Fibroblast of the aortic adventitia (primary cell): ENCODE measurements at regions not wholly inside any gene's neighbourhood (a gene's known extent, or its start where the extent isn't known, plus 50 kb on each side); places are given as distances from the start of the nearest gene placed in this dataset.

Source experiments
- DNase-seq: peaks from one replicate; pipeline ENCODE4 v3.0.0-alpha.2; 2010; ENCODE audit warnings: low read depth
- H3K4me3 ChIP-seq: 2 replicates; pipeline ENCODE4 v1.5.1; 2011; ENCODE audit warnings: low read depth, mild to moderate bottlenecking, control low read depth, low read length, moderate library complexity
- TF ChIP-seq, protein P1 (sequence below): IDR thresholded peaks from 2 replicates; pipeline ENCODE4 v1.5.1; 2011; ENCODE audit warnings: mild to moderate bottlenecking, low read length, control low read depth, inconsistent platforms; ENCODE audit not compliant: insufficient read depth

DNA sequence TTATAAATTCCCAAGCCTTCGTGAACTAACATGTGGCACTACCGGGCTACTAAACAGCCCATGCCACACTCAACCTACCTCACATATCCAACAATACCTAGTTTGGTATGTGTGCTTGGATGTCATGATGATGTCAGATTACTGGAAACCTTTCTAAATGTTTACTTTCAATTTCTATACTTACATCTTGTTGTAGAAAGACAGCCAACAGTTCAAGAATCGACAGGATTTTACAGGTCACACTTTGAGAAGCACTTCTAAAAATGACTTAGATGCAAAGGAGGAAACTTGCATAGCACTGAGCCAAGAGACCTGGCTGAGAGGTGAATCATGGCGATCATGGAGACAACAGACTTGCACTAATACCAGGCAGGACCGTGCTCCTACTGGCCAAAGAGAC, 209.9 kb downstream of the COL4A1 start:
- TF ChIP-seq, protein P1, sequence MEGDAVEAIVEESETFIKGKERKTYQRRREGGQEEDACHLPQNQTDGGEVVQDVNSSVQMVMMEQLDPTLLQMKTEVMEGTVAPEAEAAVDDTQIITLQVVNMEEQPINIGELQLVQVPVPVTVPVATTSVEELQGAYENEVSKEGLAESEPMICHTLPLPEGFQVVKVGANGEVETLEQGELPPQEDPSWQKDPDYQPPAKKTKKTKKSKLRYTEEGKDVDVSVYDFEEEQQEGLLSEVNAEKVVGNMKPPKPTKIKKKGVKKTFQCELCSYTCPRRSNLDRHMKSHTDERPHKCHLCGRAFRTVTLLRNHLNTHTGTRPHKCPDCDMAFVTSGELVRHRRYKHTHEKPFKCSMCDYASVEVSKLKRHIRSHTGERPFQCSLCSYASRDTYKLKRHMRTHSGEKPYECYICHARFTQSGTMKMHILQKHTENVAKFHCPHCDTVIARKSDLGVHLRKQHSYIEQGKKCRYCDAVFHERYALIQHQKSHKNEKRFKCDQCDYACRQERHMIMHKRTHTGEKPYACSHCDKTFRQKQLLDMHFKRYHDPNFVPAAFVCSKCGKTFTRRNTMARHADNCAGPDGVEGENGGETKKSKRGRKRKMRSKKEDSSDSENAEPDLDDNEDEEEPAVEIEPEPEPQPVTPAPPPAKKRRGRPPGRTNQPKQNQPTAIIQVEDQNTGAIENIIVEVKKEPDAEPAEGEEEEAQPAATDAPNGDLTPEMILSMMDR: no peak
- H3K4me3 ChIP-seq: no peak overlapping the region
- no peak for DNase-seq

DNA sequence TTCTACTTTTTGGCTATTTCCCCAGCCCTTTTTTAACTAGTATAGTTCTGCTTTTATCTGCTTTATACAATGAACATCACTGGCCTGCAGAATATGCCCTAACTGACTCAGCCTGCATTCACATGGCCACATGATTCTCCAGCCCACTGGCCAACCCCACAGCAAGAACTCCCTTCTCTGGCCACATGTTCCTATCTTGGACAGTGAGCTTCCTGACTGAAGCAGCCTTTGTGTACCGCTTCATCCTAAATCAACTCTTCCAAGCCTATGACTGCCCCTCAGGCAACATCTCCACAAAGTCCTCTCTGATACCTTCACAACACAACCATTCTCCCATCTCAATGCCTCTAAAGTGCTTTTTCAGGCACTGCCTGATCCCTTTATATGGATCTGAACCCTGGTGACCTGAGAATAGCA, 214.1 kb downstream of the COL4A1 start:
- DNase-seq: peak; percentile 72
- no peak overlapping the region for H3K4me3 ChIP-seq
- TF ChIP-seq, protein P1: no peak

DNA sequence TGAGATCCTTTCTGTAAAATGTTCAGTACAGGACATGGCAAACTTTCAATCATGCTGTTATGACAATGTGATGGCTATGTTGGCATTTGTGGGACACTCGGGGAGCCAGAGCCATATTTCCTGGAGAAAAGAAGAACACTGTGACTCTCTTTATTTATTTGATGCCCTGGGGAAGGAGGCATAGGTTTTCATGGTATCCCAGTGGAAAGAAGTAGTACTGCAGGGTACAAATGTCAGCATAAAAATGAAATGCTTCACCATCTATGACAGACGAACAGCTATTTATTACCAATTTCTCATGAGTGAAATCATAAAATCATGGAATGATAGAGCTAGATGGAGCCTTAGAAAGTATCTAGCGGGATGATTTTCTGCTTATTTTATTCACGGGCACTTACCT, 217.1 kb downstream of the COL4A1 start:
- DNase-seq: no peak
- no peak overlapping the region for H3K4me3 ChIP-seq
- TF ChIP-seq, protein P1: peak; percentile 51

DNA sequence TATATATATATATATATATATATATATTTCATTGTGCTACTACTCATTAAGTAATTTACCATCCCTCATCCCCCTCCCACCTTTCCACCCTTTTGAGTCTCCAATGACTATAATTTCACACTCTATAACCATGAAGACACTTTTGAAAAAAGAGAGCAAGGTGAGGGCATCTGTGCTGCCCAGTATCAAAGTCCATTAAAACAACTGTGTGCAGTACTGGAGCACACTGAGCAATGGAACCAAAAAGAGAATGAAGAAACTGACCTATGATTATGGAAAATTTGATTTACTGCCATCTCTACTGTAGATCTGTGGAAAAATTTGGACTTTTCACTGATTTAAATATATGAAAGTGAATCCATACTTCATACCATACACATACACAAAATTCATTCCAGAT, 217.9 kb downstream of the COL4A1 start:
- no peak overlapping the region for H3K4me3 ChIP-seq
- no peak for DNase-seq
- TF ChIP-seq, protein P1: no peak

DNA sequence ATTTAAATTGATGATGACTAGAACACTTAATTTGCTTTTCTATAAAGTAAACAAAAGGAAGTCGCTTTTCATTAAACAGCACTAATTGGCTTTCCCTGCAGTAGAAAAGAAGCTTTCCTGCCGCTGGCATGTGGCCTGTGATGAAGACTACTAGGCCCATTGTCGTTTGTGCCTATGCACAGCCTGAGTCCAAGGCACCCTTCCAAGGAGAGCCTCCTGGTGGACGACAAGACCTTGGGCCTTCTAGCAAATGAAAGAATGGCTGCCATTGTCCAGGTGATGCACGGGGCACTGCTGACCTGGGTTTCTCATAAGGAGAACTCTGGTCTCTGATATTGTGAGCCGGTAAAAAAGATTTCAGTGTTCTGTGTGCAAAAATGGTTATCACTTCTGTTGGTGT, 233.0 kb downstream of the COL4A1 start:
- TF ChIP-seq, protein P1: peak; percentile 2
- no peak for DNase-seq

DNA sequence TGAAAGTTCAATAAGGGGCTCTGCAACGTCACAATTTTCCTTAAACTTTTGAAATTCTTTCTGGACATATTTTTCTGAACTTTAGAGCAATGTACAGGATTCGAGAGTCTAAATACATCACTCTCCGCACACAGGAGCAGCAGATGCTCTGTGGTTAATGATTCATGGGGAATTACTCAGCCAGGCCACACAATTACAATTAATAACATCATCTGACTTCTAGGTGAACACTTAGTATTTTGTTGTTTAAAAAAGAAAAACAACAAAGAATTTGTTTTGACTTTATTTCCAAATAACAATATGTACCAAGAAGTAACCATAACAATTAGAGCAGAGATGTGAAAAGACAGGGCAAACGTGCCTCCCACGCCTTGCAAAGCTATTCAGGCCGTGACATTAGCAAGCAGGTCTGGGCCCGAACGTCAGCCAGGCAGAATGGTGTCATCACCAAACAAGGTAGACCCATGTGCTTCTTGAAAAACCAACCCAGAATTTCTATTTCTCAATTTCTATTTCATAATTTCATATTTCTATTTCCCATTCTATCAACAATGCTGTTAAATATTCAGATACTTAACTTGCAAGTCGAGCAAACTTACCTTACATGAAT, 236.3 kb downstream of the COL4A1 start:
- no peak overlapping the region for H3K4me3 ChIP-seq
- DNase-seq: peak; percentile 29
- TF ChIP-seq, protein P1: no peak

More for the DNA sequence above, 233.0 kb downstream of the COL4A1 start:
- no peak overlapping the region for H3K4me3 ChIP-seq

DNA sequence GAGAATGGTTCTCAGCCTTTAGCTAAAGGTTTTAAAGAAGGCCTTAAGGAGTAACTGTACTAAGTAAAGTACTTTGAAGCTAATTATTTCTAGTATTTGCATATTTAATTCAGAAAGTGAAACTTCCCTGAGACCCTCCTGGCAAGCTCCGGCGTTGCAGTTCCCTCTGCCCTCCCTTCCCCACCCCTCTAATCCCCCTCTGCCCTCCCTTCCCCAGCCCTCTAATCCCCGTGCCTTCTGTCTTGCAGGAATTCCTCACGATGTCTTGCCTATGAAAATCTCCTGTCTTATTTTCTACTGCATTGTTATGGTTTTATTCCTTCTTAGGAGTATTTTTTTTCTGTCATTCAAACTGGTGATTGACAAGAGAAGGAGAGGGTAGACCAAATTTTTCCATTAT, 236.9 kb downstream of the COL4A1 start:
- TF ChIP-seq, protein P1: no peak
- DNase-seq: no peak
- H3K4me3 ChIP-seq: no peak overlapping the region
